ENCODE measurements at regions not wholly inside any gene's neighbourhood (a gene's known extent, or its start where the extent isn't known, plus 50 kb on each side); places are given as distances from the start of the nearest gene placed in this dataset.

- Histone ChIP-seq H3K36me3 (ENCODE audit: control insufficient read depth in 4 of 4, insufficient read depth in 3 of 4, low read depth in 1 of 4, low read length in 3 of 4) (no peaks in the 10 kb centered on the region), H3K4me3 (ENCODE audit: low read depth in 1 of 3, low read length in 3 of 3) (no peak overlapping the region), H3K9me3 (ENCODE audit: control insufficient read depth in 4 of 4, low read length in 3 of 4) (no peaks in the 10 kb centered on the region), H3K9ac (ENCODE audit: low read depth in 1 of 2, low read length in 2 of 2) (no peak overlapping the region), H3K27me3 (ENCODE audit: control insufficient read depth in 4 of 4, insufficient read depth in 4 of 4, low read length in 3 of 4) (no peaks in the 10 kb centered on the region), H3K27ac (ENCODE audit: low read depth in 1 of 2, low read length in 2 of 2) (no peak overlapping the region), H3K4me1 (ENCODE audit: control insufficient read depth in 4 of 4, insufficient read depth in 4 of 4, low read length in 3 of 4) (no peaks in the 10 kb centered on the region)
- WGBS, result 79% methylated on average over 4 of the region's 4 CpGs
- TF ChIP-seq RXRA (IDR thresholded peaks at IDR 0.05) (no peak), MAX (IDR thresholded peaks at IDR 0.05) (no peak), JUND (IDR thresholded peaks at IDR 0.05) (no peak), YY1 (IDR thresholded peaks at IDR 0.05) (no peak), CTCF (IDR thresholded peaks at IDR 0.05; ENCODE audit: low read depth, low read length, missing input control) (no peak), SP1 (IDR thresholded peaks at IDR 0.05) (no peak), EGR1 (IDR thresholded peaks at IDR 0.05; ENCODE audit: low read depth in 2 of 2) (no peak), HNF4A (conservative IDR thresholded peaks at IDR 0.05) (no peak), NR2F2 (IDR thresholded peaks at IDR 0.05) (no peak), FOXA2 (IDR thresholded peaks at IDR 0.05) (no peak), GABPA (IDR thresholded peaks at IDR 0.05 in 1 of 2, conservative IDR thresholded peaks at IDR 0.05 in 1 of 2) (no peak), RAD21 (IDR thresholded peaks at IDR 0.05) (no peak), TAF1 (conservative IDR thresholded peaks at IDR 0.05) (no peak), HNF4G (IDR thresholded peaks at IDR 0.05) (no peak)
- no peak for DNase-seq (ENCODE audit: low spot score)
Observed at GRCh38 chr13:59501004-59501403, 662.7 kb downstream of the DIAPH3 start.

DNA sequence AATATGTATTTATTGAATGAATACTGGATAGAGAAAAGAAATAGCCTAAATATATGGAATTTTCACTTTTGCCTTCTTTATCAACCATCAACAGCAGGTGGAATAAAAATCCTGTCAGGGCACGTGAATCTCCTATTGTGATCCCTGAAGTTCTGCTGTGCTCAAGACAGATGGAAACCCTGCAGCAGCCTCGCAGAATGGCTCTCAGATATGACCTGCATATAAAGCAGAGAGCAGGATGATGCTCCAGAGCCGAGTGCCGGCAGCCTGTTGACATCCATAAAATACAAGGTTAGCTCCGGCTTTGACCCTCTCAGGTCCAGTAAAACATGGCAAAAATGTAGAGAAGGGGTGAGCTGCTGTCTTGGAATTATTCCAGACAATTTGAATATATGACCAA, 659.3 kb downstream of the DIAPH3 start:
- no peak for DNase-seq (ENCODE audit: low spot score)
- Histone ChIP-seq H3K36me3 (ENCODE audit: control insufficient read depth in 4 of 4, insufficient read depth in 3 of 4, low read depth in 1 of 4, low read length in 3 of 4) (no peaks in the 10 kb centered on the region), H3K27me3 (ENCODE audit: control insufficient read depth in 4 of 4, insufficient read depth in 4 of 4, low read length in 3 of 4) (peaks cover 0 to 5% (median 0%) of the 10 kb centered on the region in 4 donors), H3K9ac (ENCODE audit: low read depth in 1 of 2, low read length in 2 of 2) (no peak overlapping the region), H3K9me3 (ENCODE audit: control insufficient read depth in 4 of 4, low read length in 3 of 4) (no peaks in the 10 kb centered on the region), H3K27ac (ENCODE audit: low read depth in 1 of 2, low read length in 2 of 2) (no peak overlapping the region), H3K4me3 (ENCODE audit: low read depth in 1 of 3, low read length in 3 of 3) (no peak overlapping the region), H3K4me1 (ENCODE audit: control insufficient read depth in 4 of 4, insufficient read depth in 4 of 4, low read length in 3 of 4) (no peaks in the 10 kb centered on the region)
- 74% methylated on average over 5 of the region's 5 CpGs for WGBS
- TF ChIP-seq NR2F2 (IDR thresholded peaks at IDR 0.05) (no peak), ZBTB33 (IDR thresholded peaks at IDR 0.05) (no peak), RXRA (IDR thresholded peaks at IDR 0.05) (no peak), JUND (IDR thresholded peaks at IDR 0.05) (no peak), YY1 (IDR thresholded peaks at IDR 0.05) (no peak)
- TF ChIP-seq, protein P1, sequence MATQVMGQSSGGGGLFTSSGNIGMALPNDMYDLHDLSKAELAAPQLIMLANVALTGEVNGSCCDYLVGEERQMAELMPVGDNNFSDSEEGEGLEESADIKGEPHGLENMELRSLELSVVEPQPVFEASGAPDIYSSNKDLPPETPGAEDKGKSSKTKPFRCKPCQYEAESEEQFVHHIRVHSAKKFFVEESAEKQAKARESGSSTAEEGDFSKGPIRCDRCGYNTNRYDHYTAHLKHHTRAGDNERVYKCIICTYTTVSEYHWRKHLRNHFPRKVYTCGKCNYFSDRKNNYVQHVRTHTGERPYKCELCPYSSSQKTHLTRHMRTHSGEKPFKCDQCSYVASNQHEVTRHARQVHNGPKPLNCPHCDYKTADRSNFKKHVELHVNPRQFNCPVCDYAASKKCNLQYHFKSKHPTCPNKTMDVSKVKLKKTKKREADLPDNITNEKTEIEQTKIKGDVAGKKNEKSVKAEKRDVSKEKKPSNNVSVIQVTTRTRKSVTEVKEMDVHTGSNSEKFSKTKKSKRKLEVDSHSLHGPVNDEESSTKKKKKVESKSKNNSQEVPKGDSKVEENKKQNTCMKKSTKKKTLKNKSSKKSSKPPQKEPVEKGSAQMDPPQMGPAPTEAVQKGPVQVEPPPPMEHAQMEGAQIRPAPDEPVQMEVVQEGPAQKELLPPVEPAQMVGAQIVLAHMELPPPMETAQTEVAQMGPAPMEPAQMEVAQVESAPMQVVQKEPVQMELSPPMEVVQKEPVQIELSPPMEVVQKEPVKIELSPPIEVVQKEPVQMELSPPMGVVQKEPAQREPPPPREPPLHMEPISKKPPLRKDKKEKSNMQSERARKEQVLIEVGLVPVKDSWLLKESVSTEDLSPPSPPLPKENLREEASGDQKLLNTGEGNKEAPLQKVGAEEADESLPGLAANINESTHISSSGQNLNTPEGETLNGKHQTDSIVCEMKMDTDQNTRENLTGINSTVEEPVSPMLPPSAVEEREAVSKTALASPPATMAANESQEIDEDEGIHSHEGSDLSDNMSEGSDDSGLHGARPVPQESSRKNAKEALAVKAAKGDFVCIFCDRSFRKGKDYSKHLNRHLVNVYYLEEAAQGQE (IDR thresholded peaks at IDR 0.05), result no peak
